Esophagus (tissue), 2 donors: ENCODE measurements at regions not wholly inside any gene's neighbourhood (a gene's known extent, or its start where the extent isn't known, plus 50 kb on each side); places are given as distances from the start of the nearest gene placed in this dataset.

Experiments
- H3K27ac ChIP-seq, 2 donors: one replicate each; pipeline ENCODE4 v1.5.1; 2013; ENCODE audit warnings: low read depth in 2 of 2, mild to moderate bottlenecking in 2 of 2, inconsistent platforms in 1 of 2, low read length in 1 of 2, moderate library complexity in 1 of 2
- H3K27me3 ChIP-seq, 2 donors: one replicate each; pipeline ENCODE4 v1.6.1; 2013; ENCODE audit warnings: low read length in 2 of 2, control low read depth in 1 of 2, mild to moderate bottlenecking in 1 of 2; ENCODE audit not compliant: insufficient read depth in 2 of 2, control insufficient read depth in 1 of 2
- H3K36me3 ChIP-seq, 2 donors: one replicate each; pipeline ENCODE4 v1.6.1; 2013; ENCODE audit warnings: low read length in 1 of 2; ENCODE audit not compliant: control insufficient read depth in 2 of 2, insufficient read depth in 2 of 2
- H3K4me1 ChIP-seq, 2 donors: one replicate each; pipeline ENCODE4 v1.6.1; 2013; ENCODE audit warnings: low read length in 1 of 2; ENCODE audit not compliant: control insufficient read depth in 2 of 2, insufficient read depth in 2 of 2
- H3K4me3 ChIP-seq, 2 donors: one replicate each; pipeline ENCODE4 v1.5.1; 2013; ENCODE audit warnings: low read length in 2 of 2, mild to moderate bottlenecking in 2 of 2, low read depth in 1 of 2, moderate library complexity in 1 of 2
- H3K9me3 ChIP-seq, 2 donors: one replicate each; pipeline ENCODE4 v1.6.1; 2013; ENCODE audit warnings: mild to moderate bottlenecking in 2 of 2, low read depth in 1 of 2, low read length in 1 of 2, moderate library complexity in 1 of 2; ENCODE audit not compliant: control insufficient read depth in 2 of 2, insufficient read depth in 1 of 2
- WGBS, 2 donors: extraction: QIAGEN DNeasy Blood & Tissue Kit; methylation state at CpG; one replicate each; pipeline ENCODE4 v1.1.7; 2013; 5-methylcytosine and 5-hydroxymethylcytosine counted together
- donor health status: healthy with polysubstance abuse.
- donor health status: Bipolar disorder and iron deficiency.

DNA sequence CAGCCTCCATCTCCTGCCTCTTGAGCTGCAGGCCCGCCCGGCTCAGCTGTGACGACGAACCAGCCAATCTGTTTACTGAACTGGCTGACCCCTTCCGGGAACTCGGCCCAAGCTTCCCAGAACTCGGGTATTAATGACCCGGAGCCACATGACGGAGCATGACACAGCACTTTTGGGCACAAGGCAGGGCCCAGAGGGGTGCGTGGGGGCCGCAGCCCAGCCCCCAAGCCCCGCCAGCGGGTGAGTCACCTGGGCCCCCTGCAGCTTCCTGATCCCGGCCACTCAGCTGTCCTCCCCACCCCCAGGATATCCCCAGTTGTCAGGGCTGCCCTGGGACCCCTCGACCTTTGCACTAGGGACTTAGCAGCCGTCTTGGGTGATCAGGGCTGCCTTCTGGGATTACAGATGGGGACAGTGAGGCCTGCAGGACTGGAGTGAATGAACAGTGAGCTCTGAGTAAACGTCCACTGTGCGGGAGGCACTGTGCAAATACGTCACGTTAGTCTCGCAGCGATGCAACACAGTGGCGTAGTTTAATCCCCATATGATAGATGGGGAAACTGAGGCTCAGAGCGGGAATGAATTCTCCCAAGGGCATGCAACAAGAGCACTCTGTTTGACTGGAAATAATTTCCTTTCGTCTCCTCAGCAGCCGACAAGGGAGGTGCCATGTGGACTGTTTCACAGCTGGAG lies 102.1 kb downstream of the CEBPB start:
- Histone ChIP-seq H3K4me1 (peaks cover 0 to 7% of the 10 kb centered on the region in 2 donors), H3K27me3 (no peaks in the 10 kb centered on the region), H3K9me3 (no peaks in the 10 kb centered on the region), H3K36me3 (no peaks in the 10 kb centered on the region), H3K4me3 (no peak overlapping the region), H3K27ac (peak overlapping the region; percentile 57 to 80)
- 34 to 36% methylated on average over 26 of the region's 26 CpGs for WGBS, 2 donors

DNA sequence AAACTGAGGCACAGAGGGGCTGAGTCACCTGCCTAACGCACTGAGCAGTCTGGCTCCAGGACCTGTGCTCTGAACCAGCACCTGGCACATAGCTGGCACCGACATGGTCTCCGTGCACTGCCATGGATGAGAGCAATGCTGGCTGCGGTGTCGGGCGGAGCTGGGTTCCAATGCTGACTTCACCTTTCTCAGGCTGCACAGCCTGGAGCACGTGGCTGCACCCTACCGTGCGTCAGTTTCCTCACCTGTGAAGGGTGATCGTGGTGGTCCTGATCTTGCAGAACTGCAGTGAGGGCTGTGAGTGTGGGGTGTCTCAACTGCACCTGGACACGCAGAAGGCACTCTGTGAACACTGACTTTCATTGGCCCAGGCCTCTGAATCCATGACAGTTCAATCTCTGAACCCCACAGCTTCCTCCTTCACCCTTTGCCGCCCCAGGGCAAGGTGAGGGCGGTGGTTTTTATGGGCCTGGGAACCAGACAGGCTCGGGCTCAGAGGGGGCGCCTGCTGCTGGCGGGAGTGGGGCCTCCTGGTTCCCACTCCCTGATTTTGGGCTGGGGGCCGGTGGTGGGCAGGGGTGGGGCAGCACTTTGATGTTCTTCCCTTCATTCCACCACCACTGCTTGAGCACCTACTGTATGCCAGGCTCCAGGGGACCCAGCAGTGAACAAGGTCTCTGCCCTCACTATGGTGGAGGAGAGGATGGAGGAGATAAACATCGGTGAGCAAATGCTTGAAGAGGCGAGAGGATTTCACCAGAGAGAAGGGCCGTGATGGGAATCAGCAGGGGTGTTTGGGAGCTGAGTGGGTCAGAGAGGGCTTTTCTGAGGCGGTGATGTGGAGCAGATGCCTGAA lies 102.9 kb downstream of the CEBPB start:
- Histone ChIP-seq H3K36me3 (no peaks in the 10 kb centered on the region), H3K9me3 (no peaks in the 10 kb centered on the region), H3K4me3 (peak overlapping the region in 1 of 2 donors; percentile 2), H3K27me3 (no peaks in the 10 kb centered on the region), H3K27ac (peak overlapping the region; percentile 57 to 65), H3K4me1 (peaks cover 0 to 7% of the 10 kb centered on the region in 2 donors)
- whole genome bisulfite sequencing, 2 donors, result 75 to 76% methylated on average over 21 of the region's 21 CpGs

DNA sequence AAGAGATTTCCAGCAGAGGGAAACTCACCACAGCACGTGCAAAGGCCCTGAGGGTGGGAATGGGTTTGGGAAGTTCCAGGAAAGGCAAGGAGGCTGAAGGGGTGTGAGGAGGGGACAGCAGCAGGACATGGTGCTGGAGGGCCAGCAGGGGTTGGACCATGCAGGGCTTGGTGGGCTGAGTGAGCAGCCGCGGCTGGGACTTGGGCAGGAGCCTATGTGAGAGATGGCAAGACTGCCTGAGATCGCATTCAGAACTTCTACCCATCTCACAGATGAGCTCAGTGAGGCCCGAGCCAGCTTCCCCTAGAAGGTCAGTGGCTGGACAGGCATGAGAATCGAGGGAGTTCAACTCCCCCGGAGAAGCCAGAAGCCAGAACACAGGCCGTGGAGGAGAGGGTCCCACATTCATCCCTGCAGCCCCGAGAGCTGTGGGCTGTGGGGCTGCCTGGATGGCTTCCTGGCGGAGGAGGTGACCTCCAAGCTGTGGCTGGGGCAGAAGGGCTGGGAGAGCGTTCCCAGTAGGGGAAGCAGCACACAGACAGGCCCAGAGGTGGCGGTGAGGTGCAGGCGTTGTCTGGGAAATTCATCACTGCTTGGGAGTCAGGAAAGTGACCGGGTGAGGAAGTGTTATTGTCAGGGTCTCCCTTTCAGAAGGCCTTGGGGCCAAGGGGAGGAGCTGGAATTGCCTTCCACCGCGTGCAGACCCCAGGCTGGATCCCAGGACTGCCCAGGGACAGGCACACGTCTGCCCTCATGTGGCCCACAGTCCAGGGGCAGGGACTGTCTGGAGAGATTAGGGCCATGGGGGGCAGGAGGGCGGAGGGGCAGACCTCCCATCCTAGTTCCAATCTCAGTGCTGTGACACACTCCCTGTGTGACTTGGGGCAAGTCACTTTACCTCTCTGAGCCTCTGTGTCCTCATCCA lies 103.8 kb downstream of the CEBPB start:
- Histone ChIP-seq H3K4me1 (peaks cover 0 to 13% of the 10 kb centered on the region in 2 donors), H3K4me3 (no peak overlapping the region), H3K36me3 (no peaks in the 10 kb centered on the region), H3K27ac (peak overlapping the region in 1 of 2 donors; percentile 65), H3K27me3 (no peaks in the 10 kb centered on the region), H3K9me3 (no peaks in the 10 kb centered on the region)
- WGBS, 2 donors, result 86 to 87% methylated on average over 17 to 18 of the region's 18 CpGs

DNA sequence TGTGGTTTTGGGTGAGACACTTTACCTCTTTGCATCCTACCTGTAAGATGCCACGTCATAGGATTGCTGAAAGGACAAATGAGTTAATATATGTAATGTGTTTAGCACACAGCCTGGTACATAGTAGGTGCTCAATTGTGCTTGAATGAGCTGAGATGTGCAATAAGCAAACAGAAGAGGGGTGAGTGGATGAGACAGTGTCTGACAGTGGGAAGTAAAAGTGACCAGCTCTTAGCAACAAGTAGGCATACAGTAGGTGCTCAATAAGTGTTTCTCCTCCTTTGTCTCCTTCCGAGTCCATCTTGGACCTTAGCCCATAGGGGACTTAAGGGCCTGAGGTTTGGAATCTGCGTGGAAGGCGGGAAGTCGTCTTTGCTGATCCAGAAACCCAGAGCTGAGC lies 104.7 kb downstream of the CEBPB start:
- peaks cover 0 to 13% of the 10 kb centered on the region in 2 donors for H3K4me1 ChIP-seq
- H3K9me3 ChIP-seq, result no peaks in the 10 kb centered on the region
- no peaks in the 10 kb centered on the region for H3K36me3 ChIP-seq
- H3K27me3 ChIP-seq, result no peaks in the 10 kb centered on the region
- 57 to 73% methylated on average over 5 of the region's 5 CpGs for WGBS, 2 donors
- H3K27ac ChIP-seq, result no peak overlapping the region
- H3K4me3 ChIP-seq, result no peak overlapping the region

DNA sequence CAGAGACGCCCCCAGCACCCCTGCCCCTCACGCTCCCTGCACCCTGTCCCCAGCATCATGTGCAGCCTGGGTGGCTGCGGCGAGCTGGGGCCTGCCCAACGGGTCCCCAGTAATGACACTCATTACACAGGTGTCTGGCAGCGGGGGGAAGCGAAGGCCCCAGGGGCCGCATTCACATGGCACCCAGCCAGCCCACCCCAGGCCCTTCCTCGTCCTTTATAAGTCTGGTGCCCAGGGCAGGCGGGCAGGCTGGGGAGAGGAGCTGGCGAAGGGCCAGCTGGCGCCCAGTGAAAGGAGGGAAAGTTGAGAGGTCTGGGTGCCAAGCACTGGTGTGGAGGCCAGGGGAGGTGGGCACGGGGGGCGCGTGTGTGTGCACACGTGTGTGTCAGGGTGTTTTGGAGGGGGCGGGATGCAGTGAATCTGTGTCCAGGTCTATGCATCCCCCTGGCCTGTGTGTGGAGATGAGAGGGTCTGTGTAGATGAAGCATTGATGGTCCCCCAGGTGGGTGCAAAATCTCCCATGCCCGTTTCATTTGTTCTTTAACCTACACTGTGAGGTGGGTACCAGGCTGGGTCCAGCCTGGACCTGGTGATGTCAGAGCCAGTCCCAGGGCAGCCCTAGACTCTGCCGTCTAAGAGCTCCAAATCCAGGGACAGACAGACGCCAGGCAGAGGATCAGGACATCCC lies 105.3 kb downstream of the CEBPB start:
- Histone ChIP-seq H3K27ac (peak overlapping the region in 1 of 2 donors; percentile 43), H3K4me3 (no peak overlapping the region), H3K27me3 (no peaks in the 10 kb centered on the region), H3K9me3 (no peaks in the 10 kb centered on the region), H3K4me1 (peaks cover 0 to 13% of the 10 kb centered on the region in 2 donors), H3K36me3 (no peaks in the 10 kb centered on the region)
- 51 to 56% methylated on average over 20 of the region's 20 CpGs for WGBS, 2 donors

DNA sequence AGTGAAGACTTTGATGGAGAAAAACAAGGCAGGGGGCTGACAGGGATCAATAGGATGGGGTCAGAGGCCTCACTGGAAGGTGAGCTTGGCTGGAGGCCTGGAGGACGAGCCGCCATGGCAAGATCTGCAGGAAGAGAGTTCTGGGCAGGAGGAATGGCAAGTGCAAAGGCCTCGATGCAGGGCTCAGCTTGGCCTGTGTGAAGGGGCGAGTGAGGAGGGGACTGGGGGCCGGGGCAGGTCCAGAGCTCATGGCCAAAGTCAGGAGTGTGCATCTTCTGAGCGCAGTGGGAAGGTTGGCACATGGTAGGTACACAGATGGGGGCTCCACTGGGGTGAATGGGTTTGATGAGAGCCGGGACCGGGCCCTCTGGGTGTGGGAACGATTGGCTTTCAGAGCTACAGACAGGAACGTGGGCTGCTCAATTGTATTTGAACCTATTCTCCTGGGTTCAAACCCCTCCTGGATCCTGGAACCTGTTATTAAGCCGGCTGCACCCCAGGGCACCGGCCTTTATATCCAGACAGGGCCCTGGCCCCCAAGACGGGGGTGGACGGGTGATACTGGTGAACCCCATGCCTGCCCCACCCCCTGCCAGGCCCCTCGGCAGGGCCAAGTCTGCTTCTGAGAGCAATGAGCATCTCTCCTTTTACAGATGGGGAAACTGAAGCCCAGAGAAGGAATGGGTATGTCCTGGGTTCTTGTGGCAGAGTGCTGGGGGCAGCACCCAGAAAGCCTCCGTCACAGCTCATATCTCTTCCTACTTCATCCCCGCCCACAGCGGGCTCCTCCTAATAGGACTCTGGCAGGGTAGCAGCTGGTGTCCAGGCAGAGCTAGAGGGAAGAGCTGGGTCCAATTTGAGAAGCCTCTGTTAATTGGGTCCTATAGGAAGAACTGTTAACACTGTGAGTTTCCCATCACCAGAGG lies 106.1 kb downstream of the CEBPB start:
- no peaks in the 10 kb centered on the region for H3K27me3 ChIP-seq
- H3K36me3 ChIP-seq, result no peaks in the 10 kb centered on the region
- WGBS, 2 donors, result 72 to 76% methylated on average over 18 of the region's 18 CpGs
- peak overlapping the region; percentile 46 to 61 for H3K27ac ChIP-seq
- H3K9me3 ChIP-seq, result no peaks in the 10 kb centered on the region
- peaks cover 0 to 13% of the 10 kb centered on the region in 2 donors for H3K4me1 ChIP-seq
- H3K4me3 ChIP-seq, result no peak overlapping the region

DNA sequence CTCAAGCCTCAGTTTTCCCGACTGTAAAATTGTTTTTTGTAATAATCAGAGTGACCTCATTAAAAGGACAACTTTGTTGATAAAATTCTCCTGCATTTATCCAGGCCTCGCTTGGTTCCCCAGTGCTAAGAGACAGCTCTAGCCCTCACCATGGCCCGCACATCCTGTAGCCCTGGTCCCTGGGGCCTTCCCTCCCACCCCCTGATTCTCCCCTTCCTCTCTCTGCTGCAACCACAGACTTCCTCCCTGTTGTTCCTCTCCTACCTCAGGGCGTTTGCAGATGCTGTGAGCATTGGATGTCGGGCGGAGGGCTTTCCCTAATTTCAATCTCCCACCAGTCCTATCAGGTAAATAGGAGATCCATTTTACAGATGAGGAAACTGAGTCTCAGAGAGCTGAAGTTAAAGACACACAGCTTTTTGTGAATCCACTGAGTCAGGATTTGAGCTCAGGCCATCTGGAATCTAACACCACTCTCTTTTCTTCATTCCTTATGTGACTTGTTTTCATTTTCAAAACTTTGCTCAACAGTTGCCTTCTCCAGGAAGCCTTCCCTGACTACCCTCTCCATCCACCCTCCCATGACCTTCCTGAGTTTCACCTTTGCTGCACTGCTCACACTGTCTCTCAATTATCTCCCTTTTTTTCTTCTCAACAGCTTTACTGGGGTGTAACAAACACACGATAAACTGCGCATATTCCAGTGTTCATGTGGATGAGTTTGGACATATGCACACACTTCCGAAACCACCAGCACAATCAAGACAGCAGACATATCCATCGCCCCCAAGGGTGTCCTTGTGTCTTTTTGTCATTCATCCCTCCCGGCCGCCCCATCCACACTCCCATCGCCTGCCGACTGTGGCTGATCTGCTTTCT lies 107.1 kb downstream of the CEBPB start:
- WGBS, 2 donors, result 80 to 81% methylated on average over 14 of the region's 14 CpGs
- Histone ChIP-seq H3K4me3 (no peak overlapping the region), H3K4me1 (peaks cover 0 to 11% of the 10 kb centered on the region in 2 donors), H3K27me3 (no peaks in the 10 kb centered on the region), H3K9me3 (no peaks in the 10 kb centered on the region), H3K36me3 (no peaks in the 10 kb centered on the region), H3K27ac (peak overlapping the region in 1 of 2 donors; percentile 23)
